ENCODE measurements at regions not wholly inside any gene's neighbourhood (a gene's known extent, or its start where the extent isn't known, plus 50 kb on each side); places are given as distances from the start of the nearest gene placed in this dataset.

DNA sequence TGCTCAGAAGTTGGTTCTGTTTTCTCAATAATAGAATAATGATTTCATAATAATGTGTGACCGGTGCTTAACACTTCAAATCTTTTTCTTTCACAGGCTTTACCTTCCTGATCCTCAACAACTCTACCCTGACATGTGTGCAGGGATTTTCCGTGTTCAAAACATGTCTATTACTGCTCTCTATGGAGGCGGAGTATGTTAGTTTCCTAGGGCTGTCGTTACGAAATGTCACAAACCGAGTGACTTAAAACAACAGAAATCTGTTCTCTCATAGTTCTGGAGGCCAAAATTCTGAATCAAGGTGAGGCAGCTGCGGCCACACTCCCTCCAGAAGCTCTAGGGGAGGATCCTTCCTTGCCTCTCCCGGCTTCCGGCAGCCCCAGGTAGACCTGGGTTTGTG, 186.2 kb upstream of the VASH1 start:
- TF ChIP-seq USF1 (IDR thresholded peaks at IDR 0.05; ENCODE audit: borderline replicate concordance, low read depth), result no peak
- TF ChIP-seq RAD21 (IDR thresholded peaks at IDR 0.05; ENCODE audit: low read length), result no peak
- TF ChIP-seq, protein P1, sequence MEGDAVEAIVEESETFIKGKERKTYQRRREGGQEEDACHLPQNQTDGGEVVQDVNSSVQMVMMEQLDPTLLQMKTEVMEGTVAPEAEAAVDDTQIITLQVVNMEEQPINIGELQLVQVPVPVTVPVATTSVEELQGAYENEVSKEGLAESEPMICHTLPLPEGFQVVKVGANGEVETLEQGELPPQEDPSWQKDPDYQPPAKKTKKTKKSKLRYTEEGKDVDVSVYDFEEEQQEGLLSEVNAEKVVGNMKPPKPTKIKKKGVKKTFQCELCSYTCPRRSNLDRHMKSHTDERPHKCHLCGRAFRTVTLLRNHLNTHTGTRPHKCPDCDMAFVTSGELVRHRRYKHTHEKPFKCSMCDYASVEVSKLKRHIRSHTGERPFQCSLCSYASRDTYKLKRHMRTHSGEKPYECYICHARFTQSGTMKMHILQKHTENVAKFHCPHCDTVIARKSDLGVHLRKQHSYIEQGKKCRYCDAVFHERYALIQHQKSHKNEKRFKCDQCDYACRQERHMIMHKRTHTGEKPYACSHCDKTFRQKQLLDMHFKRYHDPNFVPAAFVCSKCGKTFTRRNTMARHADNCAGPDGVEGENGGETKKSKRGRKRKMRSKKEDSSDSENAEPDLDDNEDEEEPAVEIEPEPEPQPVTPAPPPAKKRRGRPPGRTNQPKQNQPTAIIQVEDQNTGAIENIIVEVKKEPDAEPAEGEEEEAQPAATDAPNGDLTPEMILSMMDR (IDR thresholded peaks at IDR 0.05), result no peak
- TF ChIP-seq MEF2A (IDR thresholded peaks at IDR 0.05; ENCODE audit: borderline replicate concordance, low read depth), result no peak
- TF ChIP-seq SMC3 (IDR thresholded peaks at IDR 0.05; ENCODE audit: low read depth, low read length), result no peak
- no peak for TF ChIP-seq FOXJ3 (CRISPR knock-in tag; IDR thresholded peaks at IDR 0.05)
- no peak for TF ChIP-seq POLR2AphosphoS5 (IDR thresholded peaks at IDR 0.05; ENCODE audit: low read depth, low read length)
